Stimulated activated CD4-positive, alpha-beta T cell treated with anti-CD3 and anti-CD28 coated beads, Interleukin-15, amount 100 ng/mL, for 1 hour (primary cell): ENCODE measurements at regions not wholly inside any gene's neighbourhood (a gene's known extent, or its start where the extent isn't known, plus 50 kb on each side); places are given as distances from the start of the nearest gene placed in this dataset.
A peak's percentile ranks its signal among the peaks of the same experiment; 100 is the strongest.
"Not testable (repeated sequence)": the region's sequence is repeated elsewhere in the genome, so short reads cannot be mapped to it uniquely, and the experiment has no call there.

Experiments used
- DNase-seq, 2 donors: peaks; one replicate each; pipeline ENCODE4 v3.0.0-alpha.2; 2020; ENCODE audit warnings: low read depth in 1 of 2, low spot score in 1 of 2

DNA sequence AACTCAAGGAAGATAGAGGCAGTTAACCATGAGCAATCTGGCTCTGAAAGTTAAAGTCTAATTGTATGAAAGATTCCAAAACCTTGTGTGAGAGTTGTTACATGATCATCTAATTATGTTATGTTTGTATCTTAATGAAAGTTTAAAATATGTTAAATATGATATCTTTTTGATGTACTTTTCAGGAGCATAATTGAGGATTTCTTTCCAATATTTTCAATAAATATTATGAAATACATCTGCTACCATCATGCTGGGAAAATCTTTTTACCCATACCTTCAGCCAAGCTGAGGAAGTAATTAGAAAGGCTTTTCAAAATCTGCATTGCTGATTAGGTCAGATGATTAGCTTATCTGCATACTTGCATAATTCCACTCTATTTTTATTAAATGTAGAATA, 318.4 kb downstream of the KLF12 start:
- no peak for DNase-seq

DNA sequence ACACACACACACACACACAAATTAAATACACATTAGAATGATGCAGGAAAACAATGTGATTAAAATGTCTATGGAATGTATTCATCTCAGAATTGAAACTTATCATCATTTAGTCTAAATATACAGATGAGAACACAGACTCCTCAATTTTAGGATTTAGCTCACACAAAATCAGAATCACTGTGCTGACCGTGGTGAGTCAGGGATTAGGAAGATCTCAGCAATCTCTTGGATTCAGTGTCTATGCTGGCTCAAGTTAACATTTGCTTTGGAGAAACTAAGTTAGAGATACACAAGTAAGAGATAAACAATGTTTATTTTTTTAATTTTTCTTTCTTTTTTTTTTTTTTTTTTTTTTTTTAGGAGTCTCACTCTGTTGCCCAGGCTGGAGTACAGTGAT, 323.6 kb downstream of the KLF12 start:
- DNase-seq, result no peak

DNA sequence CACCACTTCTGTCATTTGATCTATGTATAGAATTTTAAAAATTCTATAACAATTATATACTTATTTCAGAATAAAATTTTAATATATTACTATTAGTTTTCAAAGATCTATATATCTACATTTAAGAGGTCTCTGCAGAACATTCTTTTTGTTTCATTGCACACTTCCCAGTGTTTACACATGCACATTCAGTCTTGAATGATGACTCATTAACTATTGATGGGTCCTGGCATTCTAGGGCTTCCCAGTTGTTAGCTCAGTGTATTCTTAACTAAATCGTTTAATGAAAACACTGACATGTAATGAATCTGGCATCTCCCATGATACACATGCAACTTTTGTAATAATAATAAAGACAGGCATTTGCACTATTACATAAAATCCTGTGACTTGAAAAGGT, 324.6 kb downstream of the KLF12 start:
- DNase-seq, result no peak

DNA sequence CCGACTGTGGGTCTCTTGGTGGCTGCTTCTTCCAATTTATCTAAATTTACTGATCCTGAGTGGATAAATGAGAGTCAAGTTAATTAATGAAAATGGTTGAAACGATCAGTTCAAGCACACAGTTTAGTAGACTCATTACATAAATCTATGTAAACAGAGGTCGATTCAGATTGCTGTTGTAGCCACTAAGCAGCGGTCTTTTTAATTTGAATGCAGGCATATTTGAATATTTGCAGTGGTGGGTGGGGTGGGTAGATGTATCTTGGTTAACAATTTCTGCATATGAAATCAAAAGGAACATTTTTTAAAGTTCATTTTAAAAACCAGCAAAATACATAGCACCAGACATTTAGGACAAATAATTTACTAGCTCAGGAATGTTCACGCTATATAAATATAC, 325.9 kb downstream of the KLF12 start:
- DNase-seq, result no peak

DNA sequence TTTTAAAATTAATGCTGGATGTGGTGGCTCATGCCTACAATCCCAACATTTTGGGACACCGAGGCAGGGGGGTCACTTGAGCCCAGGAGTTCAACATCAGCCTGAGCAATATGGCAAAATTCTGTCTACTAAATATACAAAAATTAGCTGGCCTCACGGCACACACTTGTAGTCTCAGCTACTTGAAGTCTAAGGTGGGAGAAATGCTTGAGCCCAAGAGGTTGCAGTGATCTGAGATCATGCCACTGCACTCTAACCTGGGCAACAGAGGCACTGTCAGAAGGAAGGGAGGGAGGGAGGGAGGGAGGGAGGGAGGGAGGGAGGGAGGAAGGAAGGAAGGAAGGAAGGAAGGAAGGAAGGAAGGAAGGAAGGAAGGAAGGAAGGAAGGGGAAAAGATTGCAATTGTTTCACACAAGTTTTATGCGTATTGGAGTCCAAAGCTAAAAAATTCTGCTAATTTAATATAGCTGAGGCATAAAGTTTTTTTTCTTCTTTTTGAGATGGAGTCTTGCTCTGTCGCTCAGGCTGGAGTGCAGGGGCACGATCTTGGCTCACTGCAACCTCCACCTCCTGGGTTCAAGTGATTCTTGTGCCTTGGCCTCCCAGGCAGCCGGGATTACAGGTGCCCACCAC, 328.8 kb downstream of the KLF12 start:
- DNase-seq, result not testable (repeated sequence)

DNA sequence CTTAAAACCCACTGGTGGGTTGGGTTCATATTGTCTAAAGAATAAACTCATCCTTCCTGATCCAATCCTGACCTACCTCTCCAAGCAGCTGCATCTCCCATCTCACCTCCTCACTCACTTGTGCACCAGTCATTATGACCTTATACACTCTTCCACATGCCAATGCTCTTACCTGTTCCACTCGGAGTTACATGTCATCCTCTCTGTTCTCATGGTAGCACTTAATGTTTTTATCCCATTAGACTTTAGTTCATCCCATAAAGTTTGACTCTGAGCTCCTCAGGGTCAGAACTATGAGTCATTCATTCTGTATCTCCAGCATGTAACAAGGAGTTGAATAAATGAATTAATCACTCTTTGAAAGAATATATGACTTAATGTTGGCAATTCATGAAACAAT, 330.2 kb downstream of the KLF12 start:
- no peak for DNase-seq

DNA sequence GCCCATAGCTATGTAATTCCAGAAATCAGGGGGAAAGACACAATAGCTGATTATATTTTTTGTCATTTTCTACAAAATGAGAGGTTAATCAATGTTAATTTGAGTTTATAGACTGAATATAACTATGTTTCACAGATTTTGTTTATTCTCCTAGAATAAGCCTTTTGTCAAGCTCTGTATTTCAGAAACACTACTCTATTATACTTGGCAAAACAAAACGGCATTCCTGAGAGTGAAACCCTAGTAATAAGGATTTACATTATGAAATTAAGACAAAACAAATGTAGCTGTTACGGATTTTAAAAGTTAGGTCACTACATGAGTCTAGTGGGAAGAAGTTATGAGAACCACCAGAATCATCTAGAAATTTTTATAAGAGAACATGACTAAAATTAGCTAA, 334.2 kb downstream of the KLF12 start:
- no peak for DNase-seq

DNA sequence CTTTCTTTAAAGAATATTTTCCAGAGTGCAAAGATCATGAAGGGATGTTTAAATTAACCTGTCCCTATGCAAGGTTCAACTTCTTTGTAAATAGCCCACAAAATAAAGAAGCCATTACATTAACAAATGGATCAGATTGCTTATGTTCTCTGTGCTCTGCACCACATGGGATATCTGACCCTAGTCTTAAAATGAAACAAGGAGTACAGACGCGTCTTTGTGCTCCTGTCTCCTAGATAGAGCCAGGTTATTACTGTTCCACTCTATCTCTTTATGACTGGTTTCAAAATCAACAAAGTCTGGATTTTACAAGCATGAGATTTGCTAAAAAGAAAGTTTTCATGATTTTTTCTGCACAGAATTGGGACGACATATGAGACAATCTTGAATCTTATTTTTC, 339.4 kb downstream of the KLF12 start:
- no peak for DNase-seq

DNA sequence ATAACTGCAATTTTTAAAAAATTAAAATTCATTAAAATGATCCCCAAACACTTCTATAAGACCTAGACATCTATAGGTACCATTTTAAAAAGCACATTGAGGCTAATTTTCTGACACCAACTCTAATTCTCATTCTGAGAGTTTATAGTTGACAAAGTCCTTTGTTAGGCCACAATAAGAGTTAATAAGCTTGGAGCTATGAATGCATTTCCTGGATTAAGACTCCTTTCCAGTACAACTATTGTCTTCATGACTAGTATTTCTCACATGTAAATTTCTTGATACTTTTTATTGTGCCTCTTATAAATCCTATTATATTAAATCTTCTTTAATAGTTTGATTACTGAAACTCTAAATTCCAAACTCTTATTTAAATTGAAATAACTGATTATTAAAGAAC, 340.8 kb downstream of the KLF12 start:
- DNase-seq, result no peak

DNA sequence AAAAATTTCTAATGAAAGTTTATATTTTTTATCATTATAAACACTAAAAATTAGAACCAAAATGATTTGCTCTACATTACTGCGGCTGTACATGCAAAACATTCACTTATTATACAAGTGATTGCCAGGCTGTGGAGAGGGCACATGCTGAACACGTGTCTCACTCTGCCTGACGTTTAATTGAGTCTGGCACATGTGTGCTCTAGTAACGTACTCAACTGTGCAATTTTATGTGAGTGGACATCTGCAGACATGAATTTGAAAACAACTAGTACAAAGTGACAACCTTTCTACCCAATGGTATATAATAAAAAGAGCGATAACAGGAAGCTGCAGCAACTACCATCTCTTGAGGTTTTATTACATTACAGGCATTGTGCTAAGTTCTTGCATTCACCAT, 341.4 kb downstream of the KLF12 start:
- no peak for DNase-seq

DNA sequence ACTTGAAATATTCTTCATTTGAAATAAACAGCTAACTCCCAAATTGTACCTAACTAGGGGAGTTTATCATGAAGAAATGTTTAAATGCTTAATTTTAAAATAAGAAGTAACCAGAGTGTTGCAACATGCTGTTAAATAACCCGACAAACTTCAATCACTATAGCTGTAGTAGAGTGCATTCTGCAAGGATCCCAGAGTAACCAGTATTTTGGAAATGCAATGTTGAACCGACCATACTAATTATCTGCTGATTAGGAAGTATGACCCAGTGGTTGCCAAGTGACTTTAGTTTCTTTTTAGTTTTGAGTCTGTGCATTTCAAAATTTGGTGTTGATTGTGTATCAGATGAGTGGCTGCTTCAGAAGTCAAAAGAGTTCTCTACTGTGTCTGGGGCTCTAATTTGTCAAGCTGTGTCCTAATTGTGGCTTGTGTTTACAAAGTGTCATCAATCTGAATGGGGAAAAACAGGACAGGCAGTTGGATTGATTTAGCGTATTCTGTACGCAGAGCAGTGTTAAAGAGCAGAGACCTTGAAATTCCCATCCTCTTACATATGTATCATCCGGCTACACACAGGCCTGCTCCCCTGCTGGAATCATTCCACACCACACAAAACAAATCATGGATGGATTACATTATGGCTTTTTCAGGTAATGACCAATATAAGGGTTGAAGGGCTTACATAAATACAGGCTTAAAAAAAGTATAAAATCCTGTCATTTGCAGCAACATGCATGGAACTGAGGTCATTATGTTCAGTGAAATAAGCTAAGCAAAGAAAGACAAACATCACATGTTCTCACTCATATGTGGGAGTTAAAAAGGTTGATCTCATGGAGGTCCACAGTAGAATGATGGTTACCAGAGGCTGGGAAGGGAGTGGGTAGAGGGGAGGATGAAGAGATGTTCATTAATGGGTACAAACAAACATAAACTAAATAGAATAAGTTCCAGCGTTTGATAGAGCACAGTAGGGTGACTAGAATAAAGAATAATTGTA, 351.5 kb downstream of the KLF12 start:
- no peak for DNase-seq

DNA sequence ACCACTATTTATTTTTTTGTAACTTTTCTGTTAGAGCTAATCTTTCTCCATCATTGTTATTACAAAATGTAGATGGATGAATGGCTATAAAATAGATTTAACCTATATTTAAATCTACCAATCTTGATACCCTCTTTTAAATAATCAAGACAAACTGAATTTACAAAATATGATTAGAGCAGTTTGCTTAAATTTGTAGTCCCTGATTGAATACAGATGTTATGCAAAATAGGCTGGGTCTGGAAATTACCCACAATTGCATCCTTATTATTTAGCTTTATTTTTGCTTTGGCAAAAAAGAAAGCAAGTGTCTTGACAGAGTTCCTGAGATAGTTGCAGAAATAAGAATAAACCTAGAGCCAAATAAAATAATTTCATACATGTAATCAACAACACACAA, 352.8 kb downstream of the KLF12 start:
- DNase-seq, result no peak

DNA sequence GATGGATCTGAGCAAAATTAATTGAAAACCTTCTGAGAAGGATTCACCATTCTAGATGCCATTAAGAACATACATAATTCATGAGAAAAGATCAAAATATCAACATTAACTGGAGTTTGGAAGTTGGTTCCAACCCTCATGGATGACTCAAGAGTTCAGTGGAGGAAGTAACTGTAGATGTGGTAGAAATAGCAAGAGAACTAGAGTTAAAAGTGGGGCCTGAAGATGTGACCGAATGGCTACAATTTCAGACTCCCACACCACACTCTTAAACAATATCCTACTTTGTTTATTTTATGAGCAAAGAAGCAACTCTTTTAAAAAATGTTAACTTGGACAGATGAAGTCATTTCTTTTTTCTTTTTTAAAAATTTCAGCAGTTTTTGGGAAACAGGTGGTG, 354.3 kb downstream of the KLF12 start:
- no peak for DNase-seq

DNA sequence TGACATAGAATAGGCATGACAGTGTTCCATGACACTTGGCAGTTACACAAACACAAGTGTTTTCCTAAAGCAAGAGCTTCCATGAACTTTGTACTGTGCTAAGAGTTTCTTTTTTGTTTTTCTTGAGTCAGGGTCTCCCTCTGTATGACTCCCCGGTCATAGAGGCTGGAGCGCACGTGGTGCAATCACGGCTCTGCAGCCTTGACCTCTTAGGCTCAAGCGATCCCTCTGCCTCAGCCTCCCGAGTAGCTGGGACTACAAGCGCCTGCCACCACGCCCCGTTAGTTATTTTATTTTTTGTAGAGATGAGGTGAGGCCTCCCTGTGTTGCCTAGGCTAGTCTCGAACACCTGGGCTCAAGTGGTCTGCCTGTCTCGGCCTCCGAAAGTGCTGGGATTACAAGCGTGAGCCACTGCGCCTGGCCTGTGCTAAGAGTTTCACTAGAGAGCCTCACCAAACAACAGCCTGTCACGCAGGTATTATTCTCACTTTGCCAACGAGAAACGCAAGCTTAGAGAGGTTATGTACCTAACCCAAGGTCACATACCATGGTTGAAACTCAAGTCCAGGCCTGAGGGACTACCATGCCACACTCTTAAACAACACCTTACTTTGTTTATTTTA, 355.9 kb downstream of the KLF12 start:
- DNase-seq, result no peak

DNA sequence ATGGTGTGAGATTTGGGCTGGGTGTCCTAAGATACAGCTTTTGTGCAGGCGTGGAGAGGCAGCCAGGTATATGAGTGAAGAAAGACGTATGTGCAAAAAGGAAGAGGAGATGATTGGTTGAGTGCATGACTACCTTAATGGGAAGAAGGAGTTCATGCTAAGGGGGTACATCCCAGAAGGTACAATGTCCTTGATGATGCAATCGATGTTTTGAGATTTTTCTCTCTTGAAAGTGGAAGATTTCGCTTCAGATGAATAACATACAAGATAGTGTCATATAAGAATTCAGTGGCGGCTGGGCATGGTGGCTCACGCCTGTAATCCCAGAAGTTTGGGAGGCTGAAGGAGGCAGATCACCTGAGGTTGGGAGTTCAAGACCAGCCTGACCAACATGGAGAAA, 357.1 kb downstream of the KLF12 start:
- DNase-seq, result no peak

DNA sequence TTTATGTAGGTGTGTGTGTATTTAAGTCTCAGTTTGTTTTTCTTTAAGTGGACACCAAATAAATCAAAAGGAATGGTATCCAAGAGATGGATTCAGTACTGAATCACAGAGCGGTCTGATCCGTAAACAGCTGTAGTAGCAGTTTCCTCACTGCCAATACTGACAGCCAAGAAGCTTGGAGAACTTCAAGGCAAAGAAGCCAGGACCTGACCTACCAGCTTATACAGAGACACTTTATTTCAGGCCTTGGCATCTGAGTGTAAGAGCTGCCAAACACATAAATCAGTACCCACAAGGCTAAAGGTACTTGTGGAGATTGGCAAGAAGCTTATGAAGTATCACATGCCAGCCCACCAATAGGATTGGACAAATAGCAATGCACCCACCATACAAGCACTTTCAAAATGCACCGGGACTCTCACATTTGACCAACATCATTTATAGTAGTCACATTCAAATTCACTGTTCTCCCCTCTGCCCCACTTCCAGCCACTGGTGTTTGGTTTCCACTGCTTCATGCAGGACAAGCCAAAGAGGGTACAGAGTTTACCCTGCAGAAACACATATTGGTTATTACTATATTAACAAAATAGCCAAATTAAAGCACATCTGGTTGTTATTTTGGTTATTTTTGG, 357.9 kb downstream of the KLF12 start:
- no peak for DNase-seq

DNA sequence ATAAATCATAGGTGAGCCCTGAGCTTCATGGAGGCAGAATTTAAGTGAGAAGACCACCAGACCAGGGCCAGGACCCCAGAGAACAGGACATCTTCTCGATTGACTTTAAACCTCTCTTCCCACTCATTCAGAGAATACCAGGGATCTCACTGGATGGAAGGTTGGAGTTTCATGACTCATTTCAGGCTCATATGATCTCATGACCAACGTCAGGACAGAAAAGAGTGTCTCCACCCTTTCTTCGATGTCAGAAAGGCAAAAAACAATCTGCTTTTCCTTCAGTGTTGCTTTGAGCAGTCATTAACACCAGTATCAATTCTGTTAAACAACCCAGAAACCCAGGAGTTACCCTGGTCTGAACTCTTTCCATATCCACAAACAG, 361.0 kb downstream of the KLF12 start:
- no peak for DNase-seq

DNA sequence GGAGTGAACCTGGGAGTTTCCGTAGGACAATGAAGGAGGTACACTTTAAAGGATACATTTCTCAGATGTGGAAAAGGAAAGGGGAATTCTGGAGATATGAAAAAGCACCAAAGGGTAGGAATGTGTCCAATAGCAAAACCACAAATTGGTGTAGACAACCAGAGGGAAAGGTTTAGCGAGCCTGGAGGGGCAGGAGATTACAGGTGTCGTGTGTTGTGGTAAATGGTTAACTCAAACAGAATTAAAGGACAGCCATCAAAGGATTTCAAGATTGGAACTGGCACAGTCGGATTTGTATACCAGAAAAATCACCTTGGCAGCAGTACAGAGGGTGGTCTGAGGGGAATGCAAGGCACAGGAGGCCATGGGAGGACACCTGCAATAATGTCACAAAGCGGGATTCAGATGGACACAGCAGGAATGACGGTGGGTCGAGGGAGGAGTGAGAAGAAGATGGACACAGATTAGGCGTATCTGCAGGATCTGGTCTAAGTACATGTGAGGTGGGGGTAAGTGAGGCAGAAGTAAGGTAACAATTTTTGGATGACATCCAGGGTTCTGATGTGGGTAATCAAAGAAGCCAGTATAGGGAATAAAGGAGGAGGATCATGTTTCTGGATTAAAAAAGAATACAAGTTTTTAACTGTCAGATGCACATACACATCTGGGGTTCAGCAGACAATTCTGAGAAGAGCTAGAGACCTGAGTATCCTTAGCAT, 361.6 kb downstream of the KLF12 start:
- no peak for DNase-seq

DNA sequence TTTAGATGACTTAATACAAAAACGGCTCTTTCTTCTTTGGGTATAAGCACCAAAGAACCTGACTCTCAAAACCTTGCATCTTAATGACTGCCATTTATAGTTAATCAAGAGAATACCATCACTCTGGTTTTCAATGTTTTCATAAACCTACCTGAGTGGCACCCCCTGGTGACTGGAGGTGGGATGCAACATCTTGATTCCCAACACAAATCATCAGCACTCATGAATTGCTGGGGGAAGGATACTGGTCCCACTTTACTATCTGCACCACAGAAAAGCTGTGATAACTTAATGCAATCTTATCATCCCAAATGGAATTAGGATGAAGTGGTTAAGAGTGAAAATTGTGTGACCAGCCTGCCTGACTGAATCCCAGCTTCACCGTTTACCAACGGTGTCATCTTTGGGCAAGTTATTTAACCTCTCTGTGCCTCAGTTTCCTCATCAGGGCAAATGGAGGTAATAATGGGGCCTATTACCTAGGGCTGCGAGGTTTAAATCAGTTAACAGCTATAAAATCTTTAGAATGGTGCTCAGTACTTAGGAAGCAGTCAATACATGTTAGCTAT, 366.4 kb downstream of the KLF12 start:
- peak in 1 of 2 donors; percentile 14 for DNase-seq

DNA sequence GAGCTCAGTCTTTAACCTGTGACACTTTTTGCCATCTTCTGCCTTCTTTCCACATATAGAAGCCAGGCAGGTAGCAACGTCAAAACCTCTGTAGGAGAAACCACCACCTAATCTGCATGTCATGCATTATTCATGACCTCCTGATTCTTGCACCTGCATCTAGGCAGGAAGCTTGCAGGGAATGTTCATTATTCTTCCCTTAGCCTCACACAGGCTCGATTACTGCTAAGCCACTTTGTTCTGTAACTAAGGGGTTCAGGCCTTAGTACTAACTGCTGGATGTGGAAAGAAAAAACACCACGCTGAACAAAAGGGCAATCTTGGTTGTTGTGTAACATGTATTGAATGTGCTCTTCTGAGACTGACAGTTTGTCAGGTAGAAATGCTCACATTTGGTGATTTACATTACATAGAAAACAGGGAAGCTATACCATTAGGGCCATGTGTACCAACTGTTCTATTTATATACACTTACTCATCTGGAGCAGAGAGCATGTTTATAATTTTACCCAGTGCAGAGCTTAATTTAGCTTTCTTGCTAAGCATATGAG, 366.9 kb downstream of the KLF12 start:
- DNase-seq, result no peak
